ENCODE measurements at regions not wholly inside any gene's neighbourhood (a gene's known extent, or its start where the extent isn't known, plus 50 kb on each side); places are given as distances from the start of the nearest gene placed in this dataset.
"Not testable (repeated sequence)": the region's sequence is repeated elsewhere in the genome, so short reads cannot be mapped to it uniquely, and the experiment has no call there.

GRCh38 chr3:110697961-110698360 lies 373.7 kb upstream of the NECTIN3 start:
- no peak for DNase-seq (ENCODE audit: low read depth)
- H3K4me3 ChIP-seq (ENCODE audit: control insufficient read depth, low read depth, low read length): no peak overlapping the region
- TF ChIP-seq CTCF (IDR thresholded peaks at IDR 0.05; ENCODE audit: control insufficient read depth, insufficient read depth, low read depth, low read length, missing control alignments): no peak

- not testable (repeated sequence) for H3K4me3 ChIP-seq (ENCODE audit: control insufficient read depth, low read depth, low read length); DNase-seq (ENCODE audit: low read depth)
Observed at GRCh38 chr3:110704332-110704731, 367.3 kb upstream of the NECTIN3 start.

GRCh38 chr3:110708156-110708555 lies 363.5 kb upstream of the NECTIN3 start:
- DNase-seq (ENCODE audit: low read depth): no peak
- TF ChIP-seq CTCF (IDR thresholded peaks at IDR 0.05; ENCODE audit: control insufficient read depth, insufficient read depth, low read depth, low read length, missing control alignments): no peak
- H3K4me3 ChIP-seq (ENCODE audit: control insufficient read depth, low read depth, low read length): no peak overlapping the region

GRCh38 chr3:110710156-110710555 lies 361.5 kb upstream of the NECTIN3 start:
- H3K4me3 ChIP-seq (ENCODE audit: control insufficient read depth, low read depth, low read length): no peak overlapping the region

GRCh38 chr3:110710603-110711002 lies 361.0 kb upstream of the NECTIN3 start:
- DNase-seq (ENCODE audit: low read depth): no peak
- TF ChIP-seq CTCF (IDR thresholded peaks at IDR 0.05; ENCODE audit: control insufficient read depth, insufficient read depth, low read depth, low read length, missing control alignments): no peak
- no peak overlapping the region for H3K4me3 ChIP-seq (ENCODE audit: control insufficient read depth, low read depth, low read length)

More at GRCh38 chr3:110710156-110710555, 361.5 kb upstream of the NECTIN3 start:
- no peak for TF ChIP-seq CTCF (IDR thresholded peaks at IDR 0.05; ENCODE audit: control insufficient read depth, insufficient read depth, low read depth, low read length, missing control alignments)
- no peak for DNase-seq (ENCODE audit: low read depth)

GRCh38 chr3:110711130-110711832 lies 360.3 kb upstream of the NECTIN3 start:
- DNase-seq (ENCODE audit: low read depth): no peak
- no peak overlapping the region for H3K4me3 ChIP-seq (ENCODE audit: control insufficient read depth, low read depth, low read length)
- no peak for TF ChIP-seq CTCF (IDR thresholded peaks at IDR 0.05; ENCODE audit: control insufficient read depth, insufficient read depth, low read depth, low read length, missing control alignments)

GRCh38 chr3:110711851-110712516 lies 359.6 kb upstream of the NECTIN3 start:
- DNase-seq (ENCODE audit: low read depth): no peak
- TF ChIP-seq CTCF (IDR thresholded peaks at IDR 0.05; ENCODE audit: control insufficient read depth, insufficient read depth, low read depth, low read length, missing control alignments): no peak
- H3K4me3 ChIP-seq (ENCODE audit: control insufficient read depth, low read depth, low read length): no peak overlapping the region
